HG03342 (cell line): ENCODE measurements at regions not wholly inside any gene's neighbourhood (a gene's known extent, or its start where the extent isn't known, plus 50 kb on each side); places are given as distances from the start of the nearest gene placed in this dataset.

ENCODE experiments used
- ATAC-seq: cut with Tn5 transposase; IDR thresholded peaks from one replicate; pipeline ENCODE4 v1.9.1; 2021; ENCODE audit warnings: mild to moderate bottlenecking, moderate library complexity; ENCODE audit not compliant: unreplicated experiment

- ATAC-seq: no peak
Measured at GRCh38 chr1:38433084-38433722, 386.6 kb upstream of the POU3F1 start.

GRCh38 chr1:38431535-38432376, 385.2 kb upstream of the POU3F1 start:
- no peak for ATAC-seq

GRCh38 chr1:38430949-38431348, 384.4 kb upstream of the POU3F1 start:
- no peak for ATAC-seq

- ATAC-seq: no peak
Measured at GRCh38 chr1:38424677-38425076, 378.1 kb upstream of the POU3F1 start.

- ATAC-seq: no peak
Measured at GRCh38 chr1:38420666-38421065, 374.1 kb upstream of the POU3F1 start.

- ATAC-seq: no peak
Measured at GRCh38 chr1:38418195-38419030, 371.8 kb upstream of the POU3F1 start.

- ATAC-seq: no peak
Measured at GRCh38 chr1:38403667-38404066, 357.1 kb upstream of the POU3F1 start.

- no peak for ATAC-seq
Measured at GRCh38 chr1:38402230-38402815, 355.7 kb upstream of the POU3F1 start.

GRCh38 chr1:38396606-38397005, 350.0 kb upstream of the POU3F1 start:
- ATAC-seq: no peak

- ATAC-seq: no peak
Measured at GRCh38 chr1:38394303-38394702, 347.7 kb upstream of the POU3F1 start.

- ATAC-seq: no peak
Measured at GRCh38 chr1:38392861-38393260, 346.3 kb upstream of the POU3F1 start.

GRCh38 chr1:38381256-38381655, 334.7 kb upstream of the POU3F1 start:
- ATAC-seq: no peak

GRCh38 chr1:38376577-38376976, 330.0 kb upstream of the POU3F1 start:
- ATAC-seq: no peak

GRCh38 chr1:38375035-38375434, 328.4 kb upstream of the POU3F1 start:
- no peak for ATAC-seq

GRCh38 chr1:38371505-38371844, 324.9 kb upstream of the POU3F1 start:
- no peak for ATAC-seq

GRCh38 chr1:38370716-38371504, 324.3 kb upstream of the POU3F1 start:
- no peak for ATAC-seq

GRCh38 chr1:38365242-38365641, 318.6 kb upstream of the POU3F1 start:
- ATAC-seq: no peak

- no peak for ATAC-seq
Measured at GRCh38 chr1:38361566-38361965, 315.0 kb upstream of the POU3F1 start.

GRCh38 chr1:38360807-38361206, 314.2 kb upstream of the POU3F1 start:
- ATAC-seq: no peak

- no peak for ATAC-seq
Measured at GRCh38 chr1:38353956-38354355, 307.4 kb upstream of the POU3F1 start.

- ATAC-seq: no peak
Measured at GRCh38 chr1:38352869-38353268, 306.3 kb upstream of the POU3F1 start.
